HG03280 (cell line): ENCODE measurements at regions not wholly inside any gene's neighbourhood (a gene's known extent, or its start where the extent isn't known, plus 50 kb on each side); places are given as distances from the start of the nearest gene placed in this dataset.
"Not testable (repeated sequence)": the region's sequence is repeated elsewhere in the genome, so short reads cannot be mapped to it uniquely, and the experiment has no call there.

Experiments
- ATAC-seq: cut with Tn5 transposase; IDR thresholded peaks from one replicate; pipeline ENCODE4 v1.9.1; 2021; ENCODE audit warnings: mild to moderate bottlenecking, moderate library complexity; ENCODE audit not compliant: unreplicated experiment

- no peak for ATAC-seq
Measured at GRCh38 chr4:187059021-187059420, 335.4 kb upstream of the FAT1 start.

- ATAC-seq, result no peak
Measured at GRCh38 chr4:187059895-187060294, 336.2 kb upstream of the FAT1 start.

DNA sequence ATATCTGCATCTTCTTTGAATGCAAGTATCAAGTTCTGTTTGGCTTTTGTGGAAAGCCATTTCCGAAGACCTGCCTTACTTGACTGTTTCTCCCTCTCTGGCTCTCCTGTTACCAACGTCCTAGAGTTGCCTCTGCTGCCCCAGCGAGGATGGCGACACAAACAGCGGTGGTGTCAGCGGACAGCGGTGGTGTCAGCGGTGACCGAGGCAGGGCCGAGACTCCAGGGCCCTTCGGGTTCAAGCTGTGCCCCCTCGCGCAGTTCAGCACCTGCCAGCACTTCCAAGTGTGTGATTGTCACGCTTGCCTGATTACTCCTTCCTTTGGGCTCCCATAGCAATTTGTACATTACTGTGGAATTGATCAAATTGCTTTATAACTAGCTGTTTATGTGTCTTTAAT lies 336.9 kb upstream of the FAT1 start:
- ATAC-seq, result no peak

GRCh38 chr4:187063251-187063650 lies 339.6 kb upstream of the FAT1 start:
- no peak for ATAC-seq

DNA sequence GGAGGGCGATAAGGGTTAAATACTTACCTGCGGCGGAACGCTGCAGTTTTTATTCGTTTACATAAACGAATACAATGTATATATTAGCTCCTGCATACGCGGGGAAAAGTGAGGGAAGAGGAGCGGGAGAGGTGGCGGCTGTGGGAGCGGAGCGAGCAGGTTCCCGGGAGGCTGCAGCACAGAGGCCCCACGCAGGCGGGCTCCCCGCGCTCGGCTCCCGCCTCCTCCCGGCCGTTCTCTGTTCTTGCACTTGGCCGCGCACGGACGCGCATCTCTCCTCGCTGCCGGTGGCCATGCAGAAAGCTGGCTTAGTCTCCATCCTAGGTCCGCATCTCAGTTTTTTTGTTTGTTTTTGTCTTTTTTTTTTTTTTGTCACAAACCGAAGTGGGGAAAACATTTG lies 340.4 kb upstream of the FAT1 start:
- ATAC-seq, result no peak

DNA sequence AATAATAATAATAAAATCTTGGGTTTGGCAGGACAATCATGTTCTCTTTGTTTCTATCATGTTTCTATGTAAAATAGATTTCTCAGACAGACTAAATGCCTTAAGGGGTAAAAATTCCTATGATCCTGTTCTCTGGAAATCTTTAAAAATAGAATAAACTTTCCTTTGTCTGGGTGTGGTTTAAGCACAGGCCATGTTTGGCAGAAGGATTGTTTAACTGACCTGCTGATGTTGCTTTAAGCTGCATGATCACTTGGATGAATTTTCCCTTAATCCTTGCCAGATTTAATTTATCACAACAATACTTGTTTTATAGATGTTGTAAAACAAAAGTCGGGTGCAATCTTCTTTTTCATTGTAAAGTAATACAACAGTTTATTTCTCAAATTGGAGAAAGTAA lies 341.7 kb upstream of the FAT1 start:
- no peak for ATAC-seq

- ATAC-seq, result no peak
Measured at GRCh38 chr4:187065806-187066205, 342.1 kb upstream of the FAT1 start.

DNA sequence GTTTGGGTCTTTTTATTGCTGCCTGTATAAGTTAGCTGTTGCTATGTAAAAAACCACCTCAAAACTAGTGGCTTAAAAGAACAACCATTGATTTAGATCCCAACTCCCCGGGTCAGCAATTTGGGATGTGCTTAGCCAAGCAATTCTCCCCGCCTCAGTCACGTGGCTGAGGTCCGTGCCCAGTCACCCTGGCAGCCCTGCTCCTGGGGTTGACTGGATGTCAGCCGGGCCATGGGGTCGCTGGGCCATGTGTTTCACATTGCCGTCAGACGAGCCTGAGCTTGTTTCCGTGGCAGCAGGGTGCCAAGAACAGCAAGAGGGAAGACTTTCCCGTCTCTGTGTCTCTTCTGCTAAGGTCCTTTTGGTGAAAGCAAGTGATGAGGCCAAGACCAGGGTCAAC lies 345.7 kb upstream of the FAT1 start:
- ATAC-seq, result no peak

DNA sequence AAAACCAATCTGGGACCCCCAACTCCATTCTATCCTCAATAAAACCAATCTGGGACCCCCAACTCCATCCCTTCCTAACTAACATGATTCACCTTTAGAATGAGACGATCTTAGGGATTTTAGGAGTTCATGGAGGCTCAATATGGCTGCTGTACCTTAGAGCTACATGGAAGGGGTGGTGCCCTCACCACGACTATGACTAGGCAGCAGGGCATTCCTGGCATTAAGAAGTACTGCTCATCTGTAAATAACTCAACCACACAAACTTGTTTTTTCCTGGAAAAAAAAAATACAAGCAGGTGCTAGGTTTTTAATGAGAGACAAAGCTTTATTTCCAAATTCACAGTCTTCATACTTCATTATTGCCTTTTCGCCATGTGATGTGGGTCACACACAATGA lies 346.5 kb upstream of the FAT1 start:
- no peak for ATAC-seq

DNA sequence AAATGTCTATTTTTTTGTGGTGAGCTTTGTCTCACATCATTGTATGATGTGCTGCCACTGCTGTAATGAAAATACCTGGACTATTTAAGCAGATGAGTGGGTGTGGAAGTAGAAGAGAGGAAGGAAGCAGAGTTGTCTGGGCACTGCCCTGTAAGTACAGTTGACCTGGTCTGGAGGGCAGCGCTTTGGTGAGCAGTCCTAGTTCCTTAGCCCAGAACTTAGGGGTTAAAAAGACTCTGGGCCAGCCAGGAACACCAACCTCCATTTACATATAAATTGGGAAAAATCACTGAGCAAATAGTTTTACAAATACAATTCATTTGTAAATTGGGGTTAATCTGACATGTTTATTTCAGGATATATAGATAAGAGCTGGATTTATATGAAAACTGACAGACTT lies 347.1 kb upstream of the FAT1 start:
- no peak for ATAC-seq

DNA sequence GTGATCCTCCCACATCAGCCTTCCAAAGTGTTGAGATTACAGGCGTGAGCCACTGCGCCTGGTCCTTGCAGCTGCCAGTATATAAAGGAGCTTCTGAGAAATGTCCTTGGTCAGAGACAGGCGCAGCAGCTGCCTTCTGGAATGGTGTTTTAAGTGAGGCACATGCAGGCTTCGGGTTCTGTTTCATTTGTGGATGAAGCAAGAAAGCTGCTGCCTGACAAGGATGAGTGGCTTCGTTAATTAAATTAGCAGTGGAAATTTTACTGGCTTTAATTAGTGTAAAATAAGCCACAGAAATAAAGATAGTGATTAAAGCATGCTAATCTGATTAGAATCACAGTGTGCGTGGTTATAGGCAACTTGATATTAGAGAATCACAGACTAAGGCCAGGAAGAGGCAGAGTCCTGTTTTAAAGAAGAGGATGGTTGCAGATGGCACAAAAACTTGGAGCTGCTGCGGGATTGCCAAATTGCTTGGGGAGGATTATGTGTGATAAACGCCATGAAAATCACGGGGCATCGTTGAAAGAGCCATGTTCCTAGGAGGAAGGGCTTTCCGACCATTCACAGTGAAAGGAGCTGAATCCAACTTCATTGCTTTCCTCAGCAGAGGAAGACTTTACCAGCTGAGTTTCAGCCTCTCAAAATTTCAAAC lies 348.4 kb upstream of the FAT1 start:
- ATAC-seq, result no peak

- no peak for ATAC-seq
Measured at GRCh38 chr4:187073820-187074219, 350.2 kb upstream of the FAT1 start.

GRCh38 chr4:187075514-187075913 lies 351.9 kb upstream of the FAT1 start:
- no peak for ATAC-seq

- ATAC-seq, result no peak
Measured at GRCh38 chr4:187077744-187078401, 354.2 kb upstream of the FAT1 start.

- ATAC-seq, result no peak
Measured at GRCh38 chr4:187084701-187085100, 361.0 kb upstream of the FAT1 start.

DNA sequence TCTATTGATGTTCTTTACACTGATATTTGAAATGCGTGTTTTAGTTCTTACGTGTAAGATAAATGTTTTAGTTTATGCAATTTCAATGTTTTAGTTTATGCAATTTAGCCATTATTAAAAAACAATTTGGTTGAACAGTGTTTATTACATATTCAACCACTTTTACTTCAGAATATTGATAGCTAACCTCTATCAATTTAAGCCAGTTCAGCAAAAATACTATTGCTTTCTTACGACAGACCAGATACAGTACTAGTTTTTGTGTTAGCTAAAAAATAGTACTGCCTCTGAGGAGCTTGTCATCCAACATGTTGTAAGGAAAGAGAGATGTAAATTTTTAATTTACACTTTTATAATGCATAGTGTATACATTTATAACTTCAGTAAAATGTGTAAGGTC lies 361.7 kb upstream of the FAT1 start:
- ATAC-seq, result no peak

DNA sequence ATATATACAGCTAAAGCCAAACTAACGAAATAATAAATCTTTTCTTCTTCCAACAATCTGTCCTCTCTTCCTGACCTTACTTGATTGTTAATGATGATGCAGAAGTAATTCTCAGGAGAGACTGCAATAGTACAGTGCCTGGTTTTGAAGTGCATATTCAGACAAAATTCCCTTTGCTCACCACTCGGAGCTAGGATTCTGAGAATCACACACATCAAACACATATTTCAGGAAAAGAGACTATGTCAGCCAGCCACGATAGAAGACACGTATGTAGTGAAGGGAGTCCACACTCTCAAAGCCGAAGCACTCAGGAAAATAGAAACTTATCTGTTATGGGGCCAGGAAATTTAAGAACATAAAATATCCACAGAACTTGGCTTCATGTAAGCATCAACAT lies 362.5 kb upstream of the FAT1 start:
- no peak for ATAC-seq

- ATAC-seq, result no peak
Measured at GRCh38 chr4:187088070-187088799, 364.6 kb upstream of the FAT1 start.

DNA sequence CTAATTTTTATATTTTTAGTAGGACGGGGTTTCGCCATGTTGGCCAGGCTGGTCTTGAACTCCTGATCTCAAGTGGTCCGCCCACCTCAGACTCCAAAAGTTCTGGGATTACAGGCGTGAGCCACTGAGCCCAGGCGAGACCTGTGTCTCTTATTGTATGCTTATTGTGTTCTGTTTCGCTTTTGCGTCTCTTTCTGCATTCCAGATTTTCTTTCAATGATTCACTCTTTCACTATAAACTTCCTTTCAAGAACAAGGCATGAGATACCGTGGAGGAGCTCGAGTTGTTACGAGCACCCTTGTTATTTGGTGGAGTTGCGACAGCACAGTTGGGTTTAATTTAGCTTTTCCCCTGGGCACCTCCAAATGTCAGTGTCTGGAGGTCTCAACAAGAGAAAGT lies 366.7 kb upstream of the FAT1 start:
- no peak for ATAC-seq

- not testable (repeated sequence) for ATAC-seq
Measured at GRCh38 chr4:187090832-187091231, 367.2 kb upstream of the FAT1 start.

DNA sequence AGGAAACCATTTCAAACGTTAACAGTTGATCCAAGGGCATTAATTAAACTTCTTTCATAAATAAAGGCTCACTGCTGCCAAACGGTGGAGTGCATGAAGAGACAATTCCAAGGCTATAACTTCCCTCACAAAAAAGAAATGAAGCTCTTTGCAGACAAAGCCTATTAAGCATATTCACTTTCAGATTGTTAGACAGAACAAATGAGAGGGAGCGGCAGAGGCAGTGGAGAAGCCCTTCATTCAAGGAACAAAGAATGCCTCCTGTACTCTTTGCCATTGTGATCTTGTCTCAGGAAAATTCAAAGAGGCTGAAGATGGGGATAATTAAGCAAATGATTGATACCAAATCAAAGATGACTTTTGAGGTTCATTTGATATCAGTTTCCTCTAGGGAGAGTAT lies 370.5 kb upstream of the FAT1 start:
- ATAC-seq, result no peak

DNA sequence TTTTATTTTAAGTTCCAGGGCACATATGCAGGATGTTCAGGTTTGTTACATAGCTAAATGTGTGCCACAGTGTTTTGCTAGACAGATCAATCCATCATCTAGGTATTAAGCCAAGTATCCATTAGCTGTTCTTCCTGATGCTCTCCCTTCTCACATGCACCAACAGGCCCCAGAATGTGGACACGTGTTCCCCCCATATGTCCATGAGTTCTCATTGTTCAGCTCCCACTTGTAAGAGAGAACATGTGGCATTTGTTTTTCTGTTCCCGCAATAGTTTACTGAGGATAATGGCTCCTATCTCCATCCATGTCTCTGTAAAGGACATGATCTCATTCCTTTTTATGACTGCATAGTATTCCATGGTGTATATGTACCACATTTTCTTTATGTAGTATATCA lies 374.8 kb upstream of the FAT1 start:
- ATAC-seq, result no peak
